Neural cell (in vitro differentiated cells): ENCODE measurements at regions not wholly inside any gene's neighbourhood (a gene's known extent, or its start where the extent isn't known, plus 50 kb on each side); places are given as distances from the start of the nearest gene placed in this dataset.

Source experiments
- H2AFZ ChIP-seq: fragments of 200-600, 300-800 bp; sonication (generic), shearing (Covaris generic); 2 replicates; pipeline ENCODE4 v1.6.0; 2014; ENCODE audit warnings: low read depth, mild to moderate bottlenecking, antibody characterized with exemption, low read length, moderate library complexity
- H3F3A ChIP-seq: fragments of 200-600 bp; shearing (Covaris generic); 2 replicates; pipeline ENCODE4 v1.6.1; 2016; ENCODE audit warnings: mild to moderate bottlenecking, moderate library complexity, mixed read lengths, antibody characterized with exemption, low read length; ENCODE audit not compliant: insufficient read depth, poor library complexity, severe bottlenecking
- H3K27ac ChIP-seq: fragments of 200-600, 300-800 bp; sonication (generic), shearing (Covaris generic); 2 replicates; pipeline ENCODE4 v1.5.1; 2014; ENCODE audit warnings: mild to moderate bottlenecking, low read length, moderate library complexity
- H3K27me3 ChIP-seq: fragments of 300-800, 200-600 bp; sonication (generic), shearing (Covaris generic); 2 replicates; pipeline ENCODE4 v1.6.0; 2014; ENCODE audit warnings: mild to moderate bottlenecking, low read depth, low read length, moderate library complexity; ENCODE audit not compliant: insufficient read depth
- H3K36me3 ChIP-seq: fragments of 300-800, 200-600 bp; sonication (generic), shearing (Covaris generic); 2 replicates; pipeline ENCODE4 v1.5.1; 2014; ENCODE audit warnings: mild to moderate bottlenecking, antibody characterized with exemption, low read length, moderate library complexity; ENCODE audit not compliant: insufficient read depth
- H3K4me2 ChIP-seq: fragments of 300-800, 200-600 bp; sonication (generic), shearing (Covaris generic); 2 replicates; pipeline ENCODE4 v1.6.0; 2014; ENCODE audit warnings: mild to moderate bottlenecking, low read length
- H3K4me3 ChIP-seq: fragments of 300-800, 200-600 bp; sonication (generic), shearing (Covaris generic); 2 replicates; pipeline ENCODE4 v1.5.1; 2014; ENCODE audit warnings: mild to moderate bottlenecking, low read length, moderate library complexity
- H3K79me2 ChIP-seq: fragments of 200-600 bp; shearing (Covaris generic); replicated peaks from 2 replicates; pipeline ENCODE4 v1.6.0; 2014; ENCODE audit warnings: mild to moderate bottlenecking, low read length, moderate library complexity; ENCODE audit not compliant: insufficient read depth
- H3K9ac ChIP-seq: fragments of 300-800, 200-600 bp; sonication (generic), shearing (Covaris generic); 2 replicates; pipeline ENCODE4 v1.6.1; 2016; ENCODE audit warnings: mild to moderate bottlenecking, low read length, mixed read lengths
- H3K9me2 ChIP-seq: fragments of 200-600 bp; shearing (Covaris generic); 2 replicates; pipeline ENCODE4 v1.6.1; 2016; ENCODE audit warnings: mild to moderate bottlenecking, low read length, mixed read lengths; ENCODE audit not compliant: insufficient read depth
- H3K9me3 ChIP-seq: fragments of 200-600, 300-800 bp; sonication (generic), shearing (Covaris generic); 2 replicates; pipeline ENCODE4 v1.6.1; 2016; ENCODE audit warnings: mild to moderate bottlenecking, mixed run types, low read length, moderate library complexity, mixed read lengths
- H4K20me1 ChIP-seq: fragments of 200-600 bp; shearing (Covaris generic); 2 replicates; pipeline ENCODE4 v1.6.1; 2016; ENCODE audit warnings: mild to moderate bottlenecking, mixed run types; ENCODE audit not compliant: insufficient read depth
- EP300 ChIP-seq: fragments of 450-650 bp; conservative IDR thresholded peaks from 2 replicates; pipeline ENCODE4 v1.6.1; 2014; ENCODE audit warnings: antibody characterized with exemption, mild to moderate bottlenecking, moderate library complexity; ENCODE audit not compliant: poor library complexity, severe bottlenecking
- EZH2 ChIP-seq: fragments of 200-600, 300-800 bp; shearing (Covaris generic), sonication (generic); IDR thresholded peaks from 2 replicates; pipeline ENCODE4 v1.6.1; 2014; ENCODE audit warnings: antibody characterized with exemption, low read length, borderline replicate concordance, mild to moderate bottlenecking; ENCODE audit not compliant: insufficient read depth, poor library complexity, severe bottlenecking
- MXI1 ChIP-seq: fragments of 450-650 bp; conservative IDR thresholded peaks from 2 replicates; pipeline ENCODE4 v1.6.1; 2014; ENCODE audit warnings: antibody characterized with exemption, mild to moderate bottlenecking; ENCODE audit not compliant: poor library complexity, severe bottlenecking
- POLR2AphosphoS5 ChIP-seq: IDR thresholded peaks from 2 replicates; pipeline ENCODE4 v1.6.1; 2012
- RAD21 ChIP-seq: fragments of 450-650 bp; conservative IDR thresholded peaks from 2 replicates; pipeline ENCODE4 v1.6.1; 2014; ENCODE audit warnings: antibody characterized with exemption, mild to moderate bottlenecking, moderate library complexity
- REST ChIP-seq: IDR thresholded peaks from 2 replicates; pipeline ENCODE4 v1.6.1; 2012; ENCODE audit warnings: borderline replicate concordance
- SMC3 ChIP-seq: fragments of 450-650 bp; conservative IDR thresholded peaks from 2 replicates; pipeline ENCODE4 v1.6.1; 2014; ENCODE audit warnings: antibody characterized with exemption, mild to moderate bottlenecking, moderate library complexity; ENCODE audit not compliant: poor library complexity
- TAF1 ChIP-seq: IDR thresholded peaks from 2 replicates; pipeline ENCODE4 v1.6.1; 2012; ENCODE audit warnings: low read depth
- TF ChIP-seq, protein P1 (sequence below): fragments of 450-650 bp; IDR thresholded peaks from 2 replicates; pipeline ENCODE4 v1.5.1; 2014; ENCODE audit warnings: antibody characterized with exemption, mild to moderate bottlenecking, moderate library complexity; ENCODE audit not compliant: poor library complexity, severe bottlenecking

DNA sequence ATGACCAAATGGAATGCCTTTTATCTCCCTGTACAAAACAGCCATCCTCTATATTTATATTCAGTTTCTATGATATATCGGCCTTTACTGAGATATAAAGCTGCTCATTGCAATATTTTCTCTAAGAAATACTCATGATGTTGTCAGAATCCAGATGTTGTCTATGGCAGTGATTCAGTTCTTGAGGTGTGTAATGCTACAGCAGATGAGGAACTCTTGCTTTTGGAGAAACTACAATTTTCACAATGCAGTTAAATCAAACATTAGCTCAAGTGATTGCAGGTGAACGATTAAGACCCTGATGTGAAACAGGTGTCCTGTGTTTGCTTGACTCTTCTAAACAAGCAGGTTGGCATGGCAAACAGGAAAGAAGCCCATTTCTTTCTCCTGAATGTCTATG, 256.2 kb upstream of the CDH20 start:
- Histone ChIP-seq H3K4me3 (no peak overlapping the region), H2AFZ (no peak overlapping the region), H3K79me2 (no peaks in the 10 kb centered on the region), H3K27ac (no peak overlapping the region), H3F3A (no peaks in the 10 kb centered on the region), H3K9me3 (no peaks in the 10 kb centered on the region), H3K36me3 (no peaks in the 10 kb centered on the region), H3K4me2 (no peak overlapping the region), H3K9me2 (no peaks in the 10 kb centered on the region), H3K9ac (no peak overlapping the region), H3K27me3 (no peaks in the 10 kb centered on the region), H4K20me1 (no peaks in the 10 kb centered on the region)
- TF ChIP-seq TAF1, result no peak
- no peak for TF ChIP-seq REST
- TF ChIP-seq RAD21, result no peak
- no peak for TF ChIP-seq EP300
- no peak for TF ChIP-seq EZH2

DNA sequence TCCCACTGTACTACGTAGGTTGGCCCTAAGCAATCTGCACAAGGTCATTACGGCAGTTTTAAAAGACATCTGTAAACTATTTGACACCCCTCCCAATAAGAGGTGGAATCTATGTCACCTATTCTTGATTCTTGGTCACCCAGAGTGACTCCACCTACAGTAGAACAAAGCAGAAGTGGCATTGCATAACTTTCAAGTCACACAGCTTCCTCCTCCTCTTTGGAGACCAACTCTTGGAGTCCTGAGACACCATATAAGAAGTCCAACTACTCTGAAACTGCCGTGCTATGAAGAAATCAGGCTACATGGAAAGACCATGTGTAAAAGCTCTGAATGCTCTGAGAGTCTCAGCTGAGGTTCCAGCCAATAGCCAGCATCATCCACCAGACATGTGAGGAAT, 253.5 kb upstream of the CDH20 start:
- H4K20me1 ChIP-seq, result no peaks in the 10 kb centered on the region
- no peak overlapping the region for H3K4me3 ChIP-seq
- H3K27ac ChIP-seq, result no peak overlapping the region
- no peaks in the 10 kb centered on the region for H3K79me2 ChIP-seq
- H2AFZ ChIP-seq, result no peak overlapping the region
- H3K4me2 ChIP-seq, result no peak overlapping the region
- H3K27me3 ChIP-seq, result no peaks in the 10 kb centered on the region
- no peaks in the 10 kb centered on the region for H3K9me2 ChIP-seq
- TF ChIP-seq, protein P1, sequence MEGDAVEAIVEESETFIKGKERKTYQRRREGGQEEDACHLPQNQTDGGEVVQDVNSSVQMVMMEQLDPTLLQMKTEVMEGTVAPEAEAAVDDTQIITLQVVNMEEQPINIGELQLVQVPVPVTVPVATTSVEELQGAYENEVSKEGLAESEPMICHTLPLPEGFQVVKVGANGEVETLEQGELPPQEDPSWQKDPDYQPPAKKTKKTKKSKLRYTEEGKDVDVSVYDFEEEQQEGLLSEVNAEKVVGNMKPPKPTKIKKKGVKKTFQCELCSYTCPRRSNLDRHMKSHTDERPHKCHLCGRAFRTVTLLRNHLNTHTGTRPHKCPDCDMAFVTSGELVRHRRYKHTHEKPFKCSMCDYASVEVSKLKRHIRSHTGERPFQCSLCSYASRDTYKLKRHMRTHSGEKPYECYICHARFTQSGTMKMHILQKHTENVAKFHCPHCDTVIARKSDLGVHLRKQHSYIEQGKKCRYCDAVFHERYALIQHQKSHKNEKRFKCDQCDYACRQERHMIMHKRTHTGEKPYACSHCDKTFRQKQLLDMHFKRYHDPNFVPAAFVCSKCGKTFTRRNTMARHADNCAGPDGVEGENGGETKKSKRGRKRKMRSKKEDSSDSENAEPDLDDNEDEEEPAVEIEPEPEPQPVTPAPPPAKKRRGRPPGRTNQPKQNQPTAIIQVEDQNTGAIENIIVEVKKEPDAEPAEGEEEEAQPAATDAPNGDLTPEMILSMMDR, result no peak
- TF ChIP-seq EP300, result no peak
- no peak for TF ChIP-seq MXI1
- TF ChIP-seq SMC3, result no peak
- TF ChIP-seq POLR2AphosphoS5, result no peak
- TF ChIP-seq RAD21, result no peak
- TF ChIP-seq EZH2, result no peak
- no peak overlapping the region for H3K9ac ChIP-seq
- H3K9me3 ChIP-seq, result no peaks in the 10 kb centered on the region
- no peaks in the 10 kb centered on the region for H3F3A ChIP-seq
- no peaks in the 10 kb centered on the region for H3K36me3 ChIP-seq
